ENCODE measurements at regions not wholly inside any gene's neighbourhood (a gene's known extent, or its start where the extent isn't known, plus 50 kb on each side); places are given as distances from the start of the nearest gene placed in this dataset.

DNA sequence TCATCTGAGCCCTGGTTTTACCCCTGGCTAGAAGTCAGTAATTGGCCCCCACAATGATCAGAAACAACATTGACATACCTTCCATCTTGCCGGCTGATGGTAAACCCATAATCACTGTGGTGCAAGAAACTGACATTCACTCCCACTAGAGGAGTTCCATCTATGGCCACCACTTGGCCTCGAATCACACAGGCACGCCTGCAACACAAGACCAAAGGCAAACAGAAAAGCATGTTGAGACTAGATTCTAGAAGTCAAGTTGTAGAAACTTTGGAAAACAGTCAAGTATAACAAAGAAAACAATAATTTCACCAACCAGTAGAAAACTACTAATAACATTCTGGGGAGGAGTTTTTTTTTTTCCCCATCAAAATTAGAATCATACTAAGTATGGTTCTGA is 183.4 kb downstream of the SH2D1A start:
- WGBS (ENCODE audit: low lambda C conversion rate, missing lambda C conversion rate) = 83% methylated on average over 3 of the region's 3 CpGs
- H3K4me1 ChIP-seq (ENCODE audit: insufficient read depth) = no peaks in the 10 kb centered on the region
- H3K36me3 ChIP-seq (replicated peaks; ENCODE audit: insufficient read depth, low read depth) = no peaks in the 10 kb centered on the region
- DNase-seq (ENCODE audit: low spot score) = no peak
- no peak overlapping the region for H2AFZ ChIP-seq
- H3K27me3 ChIP-seq = no peaks in the 10 kb centered on the region
- TF ChIP-seq, protein P1, sequence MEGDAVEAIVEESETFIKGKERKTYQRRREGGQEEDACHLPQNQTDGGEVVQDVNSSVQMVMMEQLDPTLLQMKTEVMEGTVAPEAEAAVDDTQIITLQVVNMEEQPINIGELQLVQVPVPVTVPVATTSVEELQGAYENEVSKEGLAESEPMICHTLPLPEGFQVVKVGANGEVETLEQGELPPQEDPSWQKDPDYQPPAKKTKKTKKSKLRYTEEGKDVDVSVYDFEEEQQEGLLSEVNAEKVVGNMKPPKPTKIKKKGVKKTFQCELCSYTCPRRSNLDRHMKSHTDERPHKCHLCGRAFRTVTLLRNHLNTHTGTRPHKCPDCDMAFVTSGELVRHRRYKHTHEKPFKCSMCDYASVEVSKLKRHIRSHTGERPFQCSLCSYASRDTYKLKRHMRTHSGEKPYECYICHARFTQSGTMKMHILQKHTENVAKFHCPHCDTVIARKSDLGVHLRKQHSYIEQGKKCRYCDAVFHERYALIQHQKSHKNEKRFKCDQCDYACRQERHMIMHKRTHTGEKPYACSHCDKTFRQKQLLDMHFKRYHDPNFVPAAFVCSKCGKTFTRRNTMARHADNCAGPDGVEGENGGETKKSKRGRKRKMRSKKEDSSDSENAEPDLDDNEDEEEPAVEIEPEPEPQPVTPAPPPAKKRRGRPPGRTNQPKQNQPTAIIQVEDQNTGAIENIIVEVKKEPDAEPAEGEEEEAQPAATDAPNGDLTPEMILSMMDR (IDR thresholded peaks at IDR 0.05; ENCODE audit: poor library complexity) = no peak
- TF ChIP-seq EZH2 (IDR thresholded peaks at IDR 0.05; ENCODE audit: borderline replicate concordance) (no peak), EZH2phosphoT487 (IDR thresholded peaks at IDR 0.05; ENCODE audit: low read depth, severe bottlenecking, unreplicated experiment) (no peak)
- no peak overlapping the region for H3K4me3 ChIP-seq
- no peaks in the 10 kb centered on the region for H3K9me3 ChIP-seq (ENCODE audit: low read depth)
- H3K9me2 ChIP-seq (replicated peaks; ENCODE audit: insufficient read depth) = no peaks in the 10 kb centered on the region
- H4K20me1 ChIP-seq (ENCODE audit: insufficient read depth, poor library complexity, severe bottlenecking) = no peaks in the 10 kb centered on the region
- H3K79me2 ChIP-seq = no peaks in the 10 kb centered on the region
- no peak overlapping the region for H3K27ac ChIP-seq
- no peak overlapping the region for H3K4me2 ChIP-seq

DNA sequence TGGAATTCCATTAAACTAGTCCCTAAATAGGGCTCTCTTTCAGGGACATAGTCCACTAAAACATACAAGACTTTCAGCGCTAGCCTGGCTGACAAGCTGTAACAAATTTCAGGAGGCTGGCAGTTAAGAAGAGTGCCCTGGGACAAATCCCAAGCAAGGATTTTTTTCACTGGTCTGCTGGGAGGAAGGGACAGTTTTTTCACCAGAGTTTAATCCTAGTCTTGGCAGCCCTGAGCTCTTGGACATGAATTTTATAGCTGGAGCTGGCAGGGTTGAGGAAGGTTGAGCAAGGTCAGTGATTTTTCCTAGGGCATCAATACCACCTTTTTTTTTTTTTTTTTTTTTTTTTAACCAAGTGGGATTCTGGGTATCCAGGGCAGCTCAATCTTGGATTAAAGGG is 184.4 kb downstream of the SH2D1A start:
- TF ChIP-seq, protein P1 (IDR thresholded peaks at IDR 0.05; ENCODE audit: poor library complexity) = no peak
- no peak for TF ChIP-seq EZH2 (IDR thresholded peaks at IDR 0.05; ENCODE audit: borderline replicate concordance)
- TF ChIP-seq EZH2phosphoT487 (IDR thresholded peaks at IDR 0.05; ENCODE audit: low read depth, severe bottlenecking, unreplicated experiment) = no peak
- H3K9me2 ChIP-seq (replicated peaks; ENCODE audit: insufficient read depth) = no peaks in the 10 kb centered on the region
- WGBS (ENCODE audit: low lambda C conversion rate, missing lambda C conversion rate) = 77% methylated on average over 1 of the region's 1 CpG

DNA sequence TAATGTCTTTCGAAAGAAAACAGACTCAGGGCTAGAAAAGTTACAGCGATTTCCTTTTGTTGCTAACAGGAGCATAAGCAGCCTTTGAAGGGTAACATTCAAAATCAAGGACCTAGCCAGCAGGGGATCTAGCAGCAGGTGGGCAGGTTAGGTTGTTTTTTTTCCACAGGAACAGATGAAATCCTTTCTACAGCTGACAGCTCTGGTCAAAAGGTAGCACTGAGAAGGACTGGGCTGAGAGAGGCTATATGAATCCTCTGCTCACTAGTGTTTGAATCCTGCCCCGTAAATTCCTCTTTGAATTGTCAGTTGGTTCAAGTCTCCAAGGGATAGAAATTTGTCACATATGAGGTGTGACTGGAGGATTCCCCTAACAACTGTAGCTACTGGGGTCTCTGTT is 188.2 kb downstream of the SH2D1A start:
- Histone ChIP-seq H3K79me2 (no peaks in the 10 kb centered on the region), H3K9me3 (ENCODE audit: low read depth) (no peaks in the 10 kb centered on the region), H3K36me3 (replicated peaks; ENCODE audit: insufficient read depth, low read depth) (no peaks in the 10 kb centered on the region), H3K4me3 (no peak overlapping the region), H3K4me1 (ENCODE audit: insufficient read depth) (no peaks in the 10 kb centered on the region), H3K27me3 (no peaks in the 10 kb centered on the region), H3K27ac (no peak overlapping the region), H2AFZ (no peak overlapping the region), H4K20me1 (ENCODE audit: insufficient read depth, poor library complexity, severe bottlenecking) (no peaks in the 10 kb centered on the region), H3K9me2 (replicated peaks; ENCODE audit: insufficient read depth) (no peaks in the 10 kb centered on the region), H3K4me2 (no peak overlapping the region)
- TF ChIP-seq EZH2phosphoT487 (IDR thresholded peaks at IDR 0.05; ENCODE audit: low read depth, severe bottlenecking, unreplicated experiment) (no peak), EZH2 (IDR thresholded peaks at IDR 0.05; ENCODE audit: borderline replicate concordance) (no peak)
- TF ChIP-seq, protein P1 (IDR thresholded peaks at IDR 0.05; ENCODE audit: poor library complexity) = no peak
- no peak for DNase-seq (ENCODE audit: low spot score)
- WGBS (ENCODE audit: low lambda C conversion rate, missing lambda C conversion rate) = 33% methylated on average over 3 of the region's 3 CpGs

More for the DNA sequence above, 184.4 kb downstream of the SH2D1A start:
- Histone ChIP-seq H3K27me3 (no peaks in the 10 kb centered on the region), H3K36me3 (replicated peaks; ENCODE audit: insufficient read depth, low read depth) (no peaks in the 10 kb centered on the region), H3K9me3 (ENCODE audit: low read depth) (no peaks in the 10 kb centered on the region), H2AFZ (no peak overlapping the region), H3K79me2 (no peaks in the 10 kb centered on the region), H3K4me1 (ENCODE audit: insufficient read depth) (no peaks in the 10 kb centered on the region), H3K4me3 (no peak overlapping the region), H4K20me1 (ENCODE audit: insufficient read depth, poor library complexity, severe bottlenecking) (no peaks in the 10 kb centered on the region), H3K4me2 (no peak overlapping the region), H3K27ac (no peak overlapping the region)
- no peak for DNase-seq (ENCODE audit: low spot score)

DNA sequence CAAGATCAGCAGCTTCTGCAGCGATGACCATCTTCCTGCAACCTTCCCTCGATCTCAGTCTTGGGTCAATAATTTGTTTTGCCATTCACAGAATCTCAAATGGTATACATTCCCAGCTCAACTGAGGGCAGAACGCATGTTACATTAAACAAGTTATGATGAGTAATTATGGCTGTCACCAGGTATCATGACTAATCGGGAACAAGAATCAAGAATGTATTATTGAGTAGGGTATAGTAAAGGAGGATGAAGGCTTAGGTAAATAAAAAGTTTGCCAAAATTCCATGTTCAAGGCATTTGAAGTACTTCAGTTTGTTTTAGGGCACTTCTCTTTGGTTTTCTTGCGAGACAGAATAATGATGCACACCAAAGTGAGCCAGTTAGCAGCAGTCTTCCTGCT is 194.1 kb downstream of the SH2D1A start:
- Histone ChIP-seq H3K79me2 (no peaks in the 10 kb centered on the region), H3K36me3 (replicated peaks; ENCODE audit: insufficient read depth, low read depth) (no peaks in the 10 kb centered on the region), H3K27me3 (no peaks in the 10 kb centered on the region), H3K27ac (no peak overlapping the region), H3K9me3 (ENCODE audit: low read depth) (no peaks in the 10 kb centered on the region), H4K20me1 (ENCODE audit: insufficient read depth, poor library complexity, severe bottlenecking) (no peaks in the 10 kb centered on the region), H3K4me1 (ENCODE audit: insufficient read depth) (no peaks in the 10 kb centered on the region), H3K9me2 (replicated peaks; ENCODE audit: insufficient read depth) (no peaks in the 10 kb centered on the region), H3K4me3 (no peak overlapping the region), H2AFZ (no peak overlapping the region), H3K4me2 (no peak overlapping the region)
- DNase-seq (ENCODE audit: low spot score) = no peak
- 81% methylated on average over 5 of the region's 5 CpGs for WGBS (ENCODE audit: low lambda C conversion rate, missing lambda C conversion rate)
- TF ChIP-seq EZH2phosphoT487 (IDR thresholded peaks at IDR 0.05; ENCODE audit: low read depth, severe bottlenecking, unreplicated experiment) = no peak
- TF ChIP-seq, protein P1 (IDR thresholded peaks at IDR 0.05; ENCODE audit: poor library complexity) = no peak
- no peak for TF ChIP-seq EZH2 (IDR thresholded peaks at IDR 0.05; ENCODE audit: borderline replicate concordance)
